ENCODE measurements at regions not wholly inside any gene's neighbourhood (a gene's known extent, or its start where the extent isn't known, plus 50 kb on each side); places are given as distances from the start of the nearest gene placed in this dataset.

GRCh38 chr1:168897249-168897648 lies 168.2 kb upstream of the DPT start:
- no peak overlapping the region for H2AFZ ChIP-seq (ENCODE audit: low read length)
- no peak overlapping the region for H3K4me3 ChIP-seq (replicated peaks in 1 of 3; ENCODE audit: insufficient read depth in 1 of 3, low read depth in 2 of 3, low read length in 3 of 3)
- no peak overlapping the region for H3K9ac ChIP-seq (ENCODE audit: insufficient read depth, low read depth, low read length)
- intact Hi-C loops (cut with micrococcal nuclease; ENCODE audit: unreplicated experiment): no loop called here
- ATAC-seq: no peak
- H3K4me2 ChIP-seq (ENCODE audit: low read depth, low read length): no peak overlapping the region
- in situ Hi-C loops (cut with HindIII; ENCODE audit: extremely low pct_ligation_motif_present, low pct_unique_long_range_greater_than_20kb): no loop called here
- H3K9me3 ChIP-seq (ENCODE audit: low read length): no peaks in the 10 kb centered on the region
- no TSS peak for BruUV-seq (replicated peaks)
- H3K79me2 ChIP-seq (ENCODE audit: insufficient read depth, low read length): no peaks in the 10 kb centered on the region
- DNase-seq (ENCODE audit: low spot score): no peak
- H3K27ac ChIP-seq (ENCODE audit: extremely low read length, insufficient read depth, low read length): no peak overlapping the region
- H3K36me3 ChIP-seq (replicated peaks in 1 of 2; ENCODE audit: control insufficient read depth in 1 of 2, insufficient read depth in 2 of 2, low read length in 2 of 2): no peaks in the 10 kb centered on the region
- 1% methylated on average over 2 of the region's 2 CpGs for WGBS (ENCODE audit: low lambda C conversion rate)
- no peaks in the 10 kb centered on the region for H4K20me1 ChIP-seq (ENCODE audit: insufficient read depth, low read length)
- no peaks in the 10 kb centered on the region for H3K4me1 ChIP-seq (ENCODE audit: insufficient read depth, low read length)
- TF ChIP-seq AGO1 (IDR thresholded peaks at IDR 0.05; ENCODE audit: low read depth, low read length, poor library complexity, severe bottlenecking) (no peak), CREB1 (IDR thresholded peaks at IDR 0.05) (peak; percentile 74), CREB1 (CRISPR knock-in tag; IDR thresholded peaks at IDR 0.05) (no peak), ZNF709 (CRISPR knock-in tag; IDR thresholded peaks at IDR 0.05) (no peak), CBX5 (CRISPR knock-in tag; IDR thresholded peaks at IDR 0.05; ENCODE audit: borderline replicate concordance) (no peak), HDAC6 (IDR thresholded peaks at IDR 0.05; ENCODE audit: low read depth, low read length) (no peak), ZNF614 (CRISPR knock-in tag; IDR thresholded peaks at IDR 0.05; ENCODE audit: borderline replicate concordance) (no peak), U2AF2 (IDR thresholded peaks at IDR 0.05; ENCODE audit: low read depth, low read length) (no peak), ATF7 (IDR thresholded peaks at IDR 0.05) (peak; percentile 85), ATF7 (CRISPR knock-in tag; IDR thresholded peaks at IDR 0.05) (no peak)
- ChIA-PET CTCF (ENCODE audit: low intra/inter-chr PET ratio, low total read pairs) (no interaction called here), POLR2A (no interaction called here)
- FAIRE-seq: no peak
- no peaks in the 10 kb centered on the region for H3K27me3 ChIP-seq (ENCODE audit: control insufficient read depth in 1 of 2, insufficient read depth in 2 of 2, low read length in 2 of 2)

DNA sequence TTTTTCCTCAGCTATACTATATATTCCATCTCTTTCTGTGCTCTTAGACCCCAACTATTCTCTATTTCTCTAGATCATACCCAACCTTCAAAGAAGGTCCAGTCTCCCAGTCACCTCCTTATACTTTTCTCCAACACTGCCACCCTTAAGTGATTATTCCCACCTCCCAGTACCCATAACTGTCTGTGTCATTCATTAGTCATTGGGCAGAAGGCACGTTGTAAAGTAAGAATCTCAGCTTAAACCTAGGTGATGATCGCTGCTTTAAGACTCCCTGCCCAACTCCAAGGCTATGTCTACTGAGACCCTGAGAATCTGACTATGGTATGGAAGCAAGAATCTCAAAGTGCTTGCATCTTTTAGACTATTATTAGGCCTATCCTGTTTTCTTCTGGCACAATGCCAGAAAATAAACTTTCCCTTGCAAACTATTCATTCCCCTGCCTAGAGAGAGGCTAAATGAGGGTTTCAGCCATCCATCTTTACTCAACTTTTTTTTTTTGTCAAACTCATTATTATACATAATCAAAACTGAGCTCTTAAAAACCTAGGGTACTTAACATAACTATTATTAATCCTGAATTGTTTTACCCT lies 174.3 kb upstream of the DPT start:
- no peaks in the 10 kb centered on the region for H3K27me3 ChIP-seq (ENCODE audit: control insufficient read depth in 1 of 2, insufficient read depth in 2 of 2, low read length in 2 of 2)
- POLR2A ChIA-PET: no interaction called here
- H3K79me2 ChIP-seq (ENCODE audit: insufficient read depth, low read length): no peaks in the 10 kb centered on the region
- no peak for DNase-seq (ENCODE audit: low spot score)
- no TSS peak for BruUV-seq (replicated peaks)
- intact Hi-C loops (cut with micrococcal nuclease; ENCODE audit: unreplicated experiment) (loop anchor here (10.0 kb wide), 1 partner anchor 201 kb away; the partner anchor contains the start of gene ATP1B1), in situ Hi-C loops (cut with HindIII; ENCODE audit: extremely low pct_ligation_motif_present, low pct_unique_long_range_greater_than_20kb) (no loop called here)
- H3K4me2 ChIP-seq (ENCODE audit: low read depth, low read length): no peak overlapping the region
- CTCF ChIA-PET (ENCODE audit: low intra/inter-chr PET ratio, low total read pairs): no interaction called here
- peaks cover 32% of the 10 kb centered on the region for H3K4me1 ChIP-seq (ENCODE audit: insufficient read depth, low read length)
- no peaks in the 10 kb centered on the region for H3K36me3 ChIP-seq (replicated peaks in 1 of 2; ENCODE audit: control insufficient read depth in 1 of 2, insufficient read depth in 2 of 2, low read length in 2 of 2)
- 73% methylated on average over 2 of the region's 2 CpGs for WGBS (ENCODE audit: low lambda C conversion rate)
- ATAC-seq: no peak
- no peak for FAIRE-seq
- no peaks in the 10 kb centered on the region for H4K20me1 ChIP-seq (ENCODE audit: insufficient read depth, low read length)
- H3K27ac ChIP-seq (ENCODE audit: extremely low read length, insufficient read depth, low read length): no peak overlapping the region
- no peak overlapping the region for H3K4me3 ChIP-seq (replicated peaks in 1 of 3; ENCODE audit: insufficient read depth in 1 of 3, low read depth in 2 of 3, low read length in 3 of 3)
- H3K9me3 ChIP-seq (ENCODE audit: low read length): no peaks in the 10 kb centered on the region
- TF ChIP-seq LCORL (IDR thresholded peaks at IDR 0.05) (peak; percentile 93), LCORL (CRISPR knock-in tag; IDR thresholded peaks at IDR 0.05) (no peak), SMARCC2 (IDR thresholded peaks at IDR 0.05) (no peak)
- no peak overlapping the region for H2AFZ ChIP-seq (ENCODE audit: low read length)
- H3K9ac ChIP-seq (ENCODE audit: insufficient read depth, low read depth, low read length): no peak overlapping the region
